ENCODE measurements at regions not wholly inside any gene's neighbourhood (a gene's known extent, or its start where the extent isn't known, plus 50 kb on each side); places are given as distances from the start of the nearest gene placed in this dataset.

- no peaks in the 10 kb centered on the region for H3K36me3 ChIP-seq (replicated peaks in 1 of 2; ENCODE audit: insufficient read depth in 1 of 2, low read depth in 2 of 2)
- intact Hi-C loops (cut with DNase I) = no loop called here
- ATAC-seq = no peak
- H3K4me3 ChIP-seq = no peak overlapping the region
- no peaks in the 10 kb centered on the region for H3K9me3 ChIP-seq
- no peak overlapping the region for H3K27ac ChIP-seq
- no peaks in the 10 kb centered on the region for H3K4me1 ChIP-seq
- TF ChIP-seq CTCF (IDR thresholded peaks at IDR 0.05) = no peak
- no peak for TF ChIP-seq POLR2A (IDR thresholded peaks at IDR 0.05)
- no peaks in the 10 kb centered on the region for H3K27me3 ChIP-seq
- WGBS, 2 donors = 47 to 51% methylated on average over 2 of the region's 2 CpGs
- DNase-seq = no peak
These were observed 289.9 kb upstream of the ATP11B start for GRCh38 chr3:182503401-182503800.

DNA sequence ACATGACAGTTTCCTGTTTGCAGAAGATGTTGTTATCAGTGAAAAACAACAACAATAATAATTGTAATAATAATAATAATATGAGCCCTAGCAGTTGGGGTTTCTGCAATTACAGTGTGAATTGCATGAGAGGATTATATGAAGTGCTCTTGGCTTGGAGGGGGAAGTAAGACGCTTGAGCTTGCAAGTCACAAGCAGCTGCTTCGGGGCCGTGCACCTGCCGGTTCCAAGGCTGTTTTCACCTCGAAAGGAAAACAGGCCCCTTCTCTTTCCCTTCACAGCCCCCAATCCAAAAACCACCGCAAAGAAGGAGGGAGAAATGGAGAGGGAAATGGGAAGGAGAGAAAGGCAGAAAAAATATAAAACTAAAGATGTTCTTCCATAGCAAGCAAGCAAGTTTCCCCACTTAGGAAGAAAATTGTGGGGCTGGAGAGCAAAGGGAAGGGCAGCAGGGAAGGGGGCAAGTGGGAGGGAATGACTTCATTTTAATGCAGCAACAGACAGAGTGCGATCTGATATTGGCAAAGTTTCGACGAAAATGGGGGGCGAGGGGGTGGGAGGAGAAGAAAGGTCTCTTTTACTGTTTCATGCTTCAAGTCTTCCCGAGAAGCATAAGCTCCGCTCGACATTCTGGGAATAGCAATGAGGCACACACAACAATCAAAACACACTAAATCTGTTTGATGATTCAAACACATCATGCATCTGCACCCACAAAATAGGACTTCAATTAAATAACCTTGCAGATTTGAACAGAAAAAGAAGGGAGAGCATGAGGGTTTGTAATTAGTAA, 284.2 kb upstream of the ATP11B start:
- no peak for ATAC-seq
- intact Hi-C loops (cut with DNase I) = no loop called here
- TF ChIP-seq CTCF (IDR thresholded peaks at IDR 0.05) (no peak), POLR2A (IDR thresholded peaks at IDR 0.05) (no peak)
- 51 to 54% methylated on average over 13 of the region's 13 CpGs for WGBS, 2 donors
- H3K4me1 ChIP-seq = no peaks in the 10 kb centered on the region
- no peak for DNase-seq
- no peaks in the 10 kb centered on the region for H3K27me3 ChIP-seq
- H3K9me3 ChIP-seq = no peaks in the 10 kb centered on the region
- H3K27ac ChIP-seq = no peak overlapping the region
- no peak overlapping the region for H3K4me3 ChIP-seq
- no peaks in the 10 kb centered on the region for H3K36me3 ChIP-seq (replicated peaks in 1 of 2; ENCODE audit: insufficient read depth in 1 of 2, low read depth in 2 of 2)

GRCh38 chr3:182509844-182510460, 283.4 kb upstream of the ATP11B start:
- Histone ChIP-seq H3K4me1 (no peaks in the 10 kb centered on the region), H3K4me3 (no peak overlapping the region), H3K9me3 (no peaks in the 10 kb centered on the region), H3K27ac (no peak overlapping the region), H3K36me3 (replicated peaks in 1 of 2; ENCODE audit: insufficient read depth in 1 of 2, low read depth in 2 of 2) (no peaks in the 10 kb centered on the region), H3K27me3 (no peaks in the 10 kb centered on the region)
- no peak for DNase-seq
- TF ChIP-seq POLR2A (IDR thresholded peaks at IDR 0.05) (no peak), CTCF (IDR thresholded peaks at IDR 0.05) (no peak)
- 50 to 70% methylated on average over 1 of the region's 1 CpG for WGBS, 2 donors
- intact Hi-C loops (cut with DNase I) = no loop called here
- ATAC-seq = no peak

DNA sequence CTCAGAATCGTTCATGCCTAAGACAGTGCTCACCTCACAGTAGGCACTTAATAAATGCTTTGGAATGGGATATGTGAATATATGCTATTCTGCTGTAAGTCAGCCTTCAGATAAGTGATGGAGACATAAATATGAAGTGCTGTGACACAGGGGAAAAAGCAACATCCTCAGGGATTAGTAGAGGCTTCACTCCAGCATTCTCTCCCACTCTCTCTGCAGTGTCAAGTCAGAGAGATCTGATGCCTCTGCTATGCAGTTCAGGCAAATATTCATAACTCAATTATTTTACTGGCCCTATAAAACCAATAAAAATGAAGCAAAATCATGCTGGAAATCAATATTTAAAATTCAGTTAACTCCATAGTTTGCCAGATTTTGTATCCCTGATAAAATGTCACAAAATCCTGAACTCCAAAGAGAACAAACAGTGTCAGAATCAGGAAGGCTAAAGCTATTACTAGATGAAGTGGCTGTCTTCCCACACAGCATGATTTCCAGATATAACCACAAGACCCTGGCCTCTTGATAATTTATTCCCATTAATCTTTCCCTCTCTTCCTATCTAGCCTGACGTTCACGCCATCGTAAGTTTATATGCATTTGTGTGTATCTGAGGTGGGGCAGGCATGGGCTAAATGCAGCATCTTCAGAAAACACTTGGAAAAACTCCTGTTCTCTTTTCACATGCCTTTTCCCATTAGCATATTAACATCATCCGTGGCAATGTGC, 278.9 kb upstream of the ATP11B start:
- Histone ChIP-seq H3K27me3 (no peaks in the 10 kb centered on the region), H3K27ac (no peak overlapping the region), H3K4me1 (no peaks in the 10 kb centered on the region), H3K4me3 (no peak overlapping the region), H3K36me3 (replicated peaks in 1 of 2; ENCODE audit: insufficient read depth in 1 of 2, low read depth in 2 of 2) (no peaks in the 10 kb centered on the region), H3K9me3 (no peaks in the 10 kb centered on the region)
- ATAC-seq (no peak), DNase-seq (no peak)
- intact Hi-C loops (cut with DNase I) = no loop called here
- TF ChIP-seq CTCF (IDR thresholded peaks at IDR 0.05) = no peak
- TF ChIP-seq POLR2A (IDR thresholded peaks at IDR 0.05) = no peak
- 66 to 71% methylated on average over 5 of the region's 5 CpGs for WGBS, 2 donors

Measured in body of pancreas (tissue), 4 donors.